ENCODE measurements at regions not wholly inside any gene's neighbourhood (a gene's known extent, or its start where the extent isn't known, plus 50 kb on each side); places are given as distances from the start of the nearest gene placed in this dataset.

DNA sequence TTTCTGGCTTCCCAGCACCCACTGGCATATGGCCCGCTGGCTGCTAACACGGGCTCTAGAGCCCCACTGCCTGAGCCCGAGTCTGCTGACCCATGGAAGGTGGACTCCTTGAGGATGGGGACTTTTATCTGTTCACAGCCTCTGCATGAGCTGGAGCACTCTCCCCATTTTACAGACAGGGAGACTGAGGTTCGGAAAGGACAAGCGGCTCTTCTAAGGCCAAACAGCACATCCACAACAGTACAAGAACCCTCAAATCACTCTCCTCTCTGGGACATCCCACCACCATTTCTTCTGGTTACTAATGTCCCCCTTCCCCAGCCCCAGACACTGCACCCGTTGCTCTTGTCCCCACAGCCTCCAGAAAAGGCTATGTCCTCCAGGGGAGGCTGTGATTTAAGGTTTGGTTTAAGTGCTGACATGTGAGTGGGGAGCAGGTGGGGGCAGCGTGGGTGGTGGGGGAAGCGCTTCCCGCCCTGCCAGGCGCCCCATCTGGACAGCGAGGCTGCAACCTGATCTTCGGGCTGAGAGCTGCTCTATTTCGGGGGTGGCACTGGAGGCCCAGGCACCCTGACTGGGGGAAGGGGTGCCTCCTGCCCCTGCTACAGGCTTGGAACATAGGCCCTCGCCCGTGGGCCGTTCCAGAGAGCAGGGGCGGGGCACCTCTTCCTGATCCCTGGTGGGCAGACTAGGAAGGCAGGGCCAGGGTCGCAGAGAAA, 104.8 kb upstream of the WNT4 start:
- no peak overlapping the region for H3K27ac Mint-ChIP-seq
- H3K9me3 Mint-ChIP-seq (ENCODE audit: low read depth) = no peaks in the 10 kb centered on the region
- no peaks in the 10 kb centered on the region for H3K4me1 Mint-ChIP-seq (ENCODE audit: low read depth)
- H3K36me3 Mint-ChIP-seq = no peaks in the 10 kb centered on the region
- H3K4me3 Mint-ChIP-seq = no peak overlapping the region
- H3K27me3 Mint-ChIP-seq = peaks cover 9% of the 10 kb centered on the region

DNA sequence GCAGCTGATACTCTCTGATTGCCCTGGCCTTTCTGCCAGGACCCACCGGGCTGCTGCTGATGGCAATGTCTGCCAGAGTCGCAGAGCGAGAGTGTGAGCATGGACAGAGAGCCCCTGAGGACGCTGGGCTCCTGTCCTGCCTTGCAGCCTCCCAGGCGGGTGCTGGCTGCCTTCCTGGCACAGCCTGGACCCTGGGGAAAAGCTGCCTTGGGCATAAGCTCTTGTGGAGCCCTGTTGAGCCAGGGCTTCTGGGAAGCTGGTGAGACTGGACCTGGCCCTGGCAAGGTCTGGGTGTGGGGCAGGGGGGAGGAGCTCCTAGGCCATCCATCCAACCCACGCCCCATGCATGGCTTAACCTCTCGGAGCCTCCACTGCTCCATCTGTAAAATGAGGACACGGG, 105.8 kb upstream of the WNT4 start:
- H3K27me3 Mint-ChIP-seq = peaks cover 9% of the 10 kb centered on the region
- no peaks in the 10 kb centered on the region for H3K4me1 Mint-ChIP-seq (ENCODE audit: low read depth)
- H3K4me3 Mint-ChIP-seq = no peak overlapping the region

DNA sequence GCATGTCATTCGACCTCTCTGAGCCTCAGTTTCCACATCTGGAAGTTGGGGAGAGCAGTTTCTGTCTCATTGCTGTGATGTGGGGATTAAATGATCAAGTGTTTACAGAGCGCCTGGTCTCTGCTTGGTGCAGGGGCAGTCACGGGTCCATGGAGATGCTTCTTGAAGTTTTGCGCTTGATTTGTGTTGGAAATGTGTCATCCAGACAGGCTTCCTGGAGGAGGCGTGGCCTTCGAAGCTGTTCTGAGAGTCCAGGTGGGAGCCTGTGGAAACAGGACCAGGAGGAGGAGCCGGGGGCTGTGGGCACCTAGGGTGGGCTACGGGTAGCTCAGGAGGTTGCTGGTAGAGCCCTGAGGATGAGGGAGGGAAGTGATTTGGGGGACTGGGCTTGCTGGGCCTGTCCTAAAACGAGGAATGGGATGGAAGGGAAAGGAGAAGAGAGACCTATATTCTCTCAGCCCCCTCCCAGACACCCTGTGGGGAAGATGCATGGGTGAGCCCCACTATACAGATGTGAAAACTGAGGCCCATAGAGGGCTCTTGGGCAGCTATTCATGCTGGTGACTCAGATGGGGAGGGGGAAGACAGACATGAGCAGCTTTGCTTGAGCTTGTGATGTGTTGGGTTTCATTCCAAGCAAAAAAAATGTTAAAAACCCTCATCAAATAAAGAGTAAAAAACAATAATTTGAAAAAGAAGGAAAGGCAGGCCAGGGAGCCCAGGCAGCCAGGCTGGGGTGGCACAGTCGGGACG, 107.2 kb upstream of the WNT4 start:
- Mint-ChIP-seq H3K4me3 (no peak overlapping the region), H3K27me3 (peaks cover 9% of the 10 kb centered on the region), H3K9me3 (ENCODE audit: low read depth) (no peaks in the 10 kb centered on the region), H3K4me1 (ENCODE audit: low read depth) (no peaks in the 10 kb centered on the region), H3K27ac (no peak overlapping the region), H3K36me3 (no peaks in the 10 kb centered on the region)

More for the DNA sequence above, 105.8 kb upstream of the WNT4 start:
- no peaks in the 10 kb centered on the region for H3K36me3 Mint-ChIP-seq
- no peaks in the 10 kb centered on the region for H3K9me3 Mint-ChIP-seq (ENCODE audit: low read depth)
- no peak overlapping the region for H3K27ac Mint-ChIP-seq

DNA sequence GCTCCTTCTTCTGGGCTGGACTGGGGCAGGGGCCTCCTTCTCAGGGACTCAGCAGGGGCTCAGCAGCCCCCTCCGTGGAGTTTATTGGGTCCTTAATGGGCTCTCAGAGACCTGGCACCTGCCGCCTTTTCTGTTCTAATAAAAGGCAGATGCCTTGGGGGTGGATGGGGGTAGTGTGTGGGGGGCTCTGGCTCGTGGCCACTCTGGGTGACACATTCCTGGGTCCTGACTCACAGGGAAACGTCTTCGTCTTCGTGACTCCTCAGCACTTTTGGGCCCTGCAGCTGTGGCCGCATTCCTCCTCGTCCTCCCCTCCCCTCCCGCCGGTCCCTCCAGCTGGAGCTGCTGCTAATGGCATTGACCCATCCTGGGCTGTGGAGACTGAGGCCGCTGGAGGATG, 107.8 kb upstream of the WNT4 start:
- Mint-ChIP-seq H3K9me3 (ENCODE audit: low read depth) (no peaks in the 10 kb centered on the region), H3K4me1 (ENCODE audit: low read depth) (no peaks in the 10 kb centered on the region), H3K27ac (no peak overlapping the region), H3K27me3 (peaks cover 9% of the 10 kb centered on the region), H3K4me3 (no peak overlapping the region), H3K36me3 (no peaks in the 10 kb centered on the region)

DNA sequence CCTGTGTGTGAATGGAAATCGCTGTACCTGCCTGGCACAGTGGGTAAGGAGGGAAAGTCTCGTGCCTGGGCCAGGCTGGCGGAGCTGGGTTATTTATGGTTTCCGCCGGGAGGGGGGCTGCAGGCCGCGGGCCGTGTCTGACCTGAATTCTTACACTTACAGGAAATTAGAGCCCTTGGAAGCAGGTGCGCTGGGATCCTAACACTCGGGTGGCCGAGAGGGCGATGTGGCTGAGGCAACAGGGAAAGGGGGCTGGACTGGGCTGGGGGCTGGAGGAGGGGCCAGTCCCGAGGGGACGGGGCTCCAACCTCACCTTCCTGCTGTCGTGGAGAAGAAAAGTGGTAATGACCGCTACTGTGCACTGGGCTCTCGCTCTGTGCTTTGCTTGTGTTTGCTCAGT, 109.4 kb upstream of the WNT4 start:
- H3K27me3 Mint-ChIP-seq = peaks cover 7% of the 10 kb centered on the region
- no peak overlapping the region for H3K27ac Mint-ChIP-seq
- H3K4me3 Mint-ChIP-seq = no peak overlapping the region
- no peaks in the 10 kb centered on the region for H3K36me3 Mint-ChIP-seq
- no peaks in the 10 kb centered on the region for H3K9me3 Mint-ChIP-seq (ENCODE audit: low read depth)
- H3K4me1 Mint-ChIP-seq (ENCODE audit: low read depth) = no peaks in the 10 kb centered on the region

DNA sequence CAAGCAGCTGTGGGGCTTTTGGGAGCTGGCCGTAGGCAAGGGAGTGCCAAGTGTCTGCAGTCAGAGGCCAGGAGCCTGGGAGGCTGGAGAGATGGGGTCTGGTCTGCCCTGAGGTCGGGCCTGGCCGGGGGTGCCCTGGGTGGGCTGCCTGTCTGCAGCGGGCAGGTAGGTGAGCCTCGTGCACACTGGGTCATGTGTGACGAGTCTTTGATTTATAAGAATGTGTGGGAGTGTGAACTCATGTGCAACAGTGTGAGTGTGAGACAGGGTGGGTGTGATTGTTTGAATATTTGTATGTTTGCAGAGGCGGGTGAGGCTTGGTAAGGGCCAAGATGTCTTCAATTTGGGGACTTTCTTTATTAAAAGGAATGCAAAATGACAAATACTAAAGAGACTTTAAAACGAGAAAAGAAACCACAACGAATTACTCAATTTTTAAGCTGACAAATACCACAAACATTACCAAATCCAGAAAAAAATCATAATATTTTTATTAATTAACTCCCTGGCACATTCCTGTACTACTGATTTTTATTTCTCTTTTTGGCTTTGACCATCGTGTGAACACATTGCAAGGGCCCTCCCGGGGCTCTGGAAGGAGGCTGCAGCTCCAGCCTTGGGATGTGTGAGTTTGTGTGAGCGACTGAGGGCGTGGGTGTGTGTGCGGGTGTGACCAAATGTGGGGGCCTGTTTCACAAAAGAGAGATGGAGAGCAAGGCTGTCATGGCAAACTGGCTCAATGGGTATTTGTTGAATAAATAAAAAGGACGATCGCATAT, 110.3 kb upstream of the WNT4 start:
- no peaks in the 10 kb centered on the region for H3K36me3 Mint-ChIP-seq
- H3K27ac Mint-ChIP-seq = no peak overlapping the region
- no peaks in the 10 kb centered on the region for H3K9me3 Mint-ChIP-seq (ENCODE audit: low read depth)
- no peak overlapping the region for H3K4me3 Mint-ChIP-seq
- H3K4me1 Mint-ChIP-seq (ENCODE audit: low read depth) = no peaks in the 10 kb centered on the region
- H3K27me3 Mint-ChIP-seq = peaks cover 7% of the 10 kb centered on the region

DNA sequence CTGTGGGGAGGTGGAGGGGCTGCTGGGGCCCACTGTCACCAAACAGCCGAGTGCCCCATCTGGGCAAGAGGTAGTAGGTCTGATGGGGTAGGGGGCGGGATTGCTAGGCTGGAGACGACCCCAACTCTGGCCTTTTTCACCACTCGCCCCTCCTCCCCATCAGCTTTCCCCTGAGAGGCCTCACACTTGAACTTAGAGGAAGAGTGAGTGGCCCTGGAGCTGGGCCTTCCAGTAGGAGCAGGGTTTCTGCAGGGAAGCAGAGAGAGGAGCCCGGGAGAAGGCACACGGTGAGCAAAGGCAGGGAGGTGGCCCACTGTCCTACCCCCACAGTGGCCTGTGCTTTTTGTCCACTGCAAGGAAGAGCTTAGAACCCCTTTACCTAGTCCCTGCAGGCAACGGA, 111.9 kb upstream of the WNT4 start:
- peaks cover 7% of the 10 kb centered on the region for H3K27me3 Mint-ChIP-seq
- no peak overlapping the region for H3K4me3 Mint-ChIP-seq
- no peak overlapping the region for H3K27ac Mint-ChIP-seq
- no peaks in the 10 kb centered on the region for H3K9me3 Mint-ChIP-seq (ENCODE audit: low read depth)
- no peaks in the 10 kb centered on the region for H3K4me1 Mint-ChIP-seq (ENCODE audit: low read depth)
- no peaks in the 10 kb centered on the region for H3K36me3 Mint-ChIP-seq

DNA sequence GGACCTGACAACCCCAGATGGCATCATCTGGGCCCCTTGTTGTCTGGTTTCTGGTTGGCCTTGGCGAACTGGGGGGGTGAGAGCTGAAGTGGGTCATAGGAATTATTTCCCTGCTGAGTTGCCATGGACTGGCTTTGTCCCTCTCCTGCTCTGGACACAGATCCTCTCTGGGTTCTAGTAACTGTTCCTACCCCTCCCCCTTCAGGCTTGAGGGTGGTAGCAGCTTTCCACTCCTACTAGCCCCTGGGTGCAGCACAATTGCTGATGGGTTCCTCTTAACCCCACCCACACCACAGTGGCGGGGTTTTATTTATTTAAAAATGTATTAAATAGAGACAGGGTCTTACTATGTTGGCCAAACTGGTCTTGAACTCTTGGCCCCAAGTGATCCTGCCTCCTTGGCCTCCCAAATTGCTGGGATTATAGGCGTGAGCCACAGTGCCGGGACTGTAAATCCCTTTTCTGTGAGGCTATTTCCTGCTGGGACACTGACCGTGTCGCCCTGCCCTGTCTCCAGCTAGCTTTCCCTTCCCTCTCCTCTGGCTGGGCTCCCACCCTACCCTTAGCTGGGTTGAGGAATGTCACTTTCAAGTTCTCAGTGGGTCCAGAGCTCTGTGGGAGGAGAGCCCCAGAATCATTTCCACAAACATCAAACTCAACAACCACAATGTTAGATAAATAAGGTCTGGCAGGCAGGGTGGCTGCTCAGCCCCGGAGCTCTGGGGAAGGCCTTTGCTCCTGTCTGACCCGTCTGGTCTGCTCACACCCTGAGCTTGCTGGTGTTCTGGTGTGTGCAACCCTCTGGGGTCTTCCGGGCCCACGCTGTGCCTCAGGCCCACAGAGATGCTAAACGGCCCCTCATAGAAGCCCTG, 112.7 kb upstream of the WNT4 start:
- Mint-ChIP-seq H3K4me1 (ENCODE audit: low read depth) (no peaks in the 10 kb centered on the region), H3K27me3 (peaks cover 4% of the 10 kb centered on the region), H3K9me3 (ENCODE audit: low read depth) (no peaks in the 10 kb centered on the region), H3K27ac (no peak overlapping the region), H3K36me3 (no peaks in the 10 kb centered on the region), H3K4me3 (no peak overlapping the region)

DNA sequence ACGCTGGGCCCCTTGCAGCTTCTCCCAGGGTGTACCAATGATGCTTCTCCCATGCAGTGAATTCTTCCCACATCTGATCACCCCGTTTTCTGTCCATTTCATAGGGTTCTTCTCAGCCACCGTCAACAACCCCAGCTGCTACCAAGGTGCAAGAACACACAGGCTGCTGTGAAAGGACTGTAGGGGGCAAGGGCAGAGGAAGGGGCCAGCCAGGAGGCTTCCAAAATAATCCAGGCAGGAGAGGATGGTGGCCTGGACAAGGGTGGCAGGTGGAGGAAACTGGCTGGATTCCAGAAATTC, 113.3 kb upstream of the WNT4 start:
- Mint-ChIP-seq H3K36me3 (no peaks in the 10 kb centered on the region), H3K4me1 (ENCODE audit: low read depth) (no peaks in the 10 kb centered on the region), H3K9me3 (ENCODE audit: low read depth) (no peaks in the 10 kb centered on the region), H3K27me3 (peaks cover 4% of the 10 kb centered on the region), H3K4me3 (no peak overlapping the region), H3K27ac (no peak overlapping the region)

DNA sequence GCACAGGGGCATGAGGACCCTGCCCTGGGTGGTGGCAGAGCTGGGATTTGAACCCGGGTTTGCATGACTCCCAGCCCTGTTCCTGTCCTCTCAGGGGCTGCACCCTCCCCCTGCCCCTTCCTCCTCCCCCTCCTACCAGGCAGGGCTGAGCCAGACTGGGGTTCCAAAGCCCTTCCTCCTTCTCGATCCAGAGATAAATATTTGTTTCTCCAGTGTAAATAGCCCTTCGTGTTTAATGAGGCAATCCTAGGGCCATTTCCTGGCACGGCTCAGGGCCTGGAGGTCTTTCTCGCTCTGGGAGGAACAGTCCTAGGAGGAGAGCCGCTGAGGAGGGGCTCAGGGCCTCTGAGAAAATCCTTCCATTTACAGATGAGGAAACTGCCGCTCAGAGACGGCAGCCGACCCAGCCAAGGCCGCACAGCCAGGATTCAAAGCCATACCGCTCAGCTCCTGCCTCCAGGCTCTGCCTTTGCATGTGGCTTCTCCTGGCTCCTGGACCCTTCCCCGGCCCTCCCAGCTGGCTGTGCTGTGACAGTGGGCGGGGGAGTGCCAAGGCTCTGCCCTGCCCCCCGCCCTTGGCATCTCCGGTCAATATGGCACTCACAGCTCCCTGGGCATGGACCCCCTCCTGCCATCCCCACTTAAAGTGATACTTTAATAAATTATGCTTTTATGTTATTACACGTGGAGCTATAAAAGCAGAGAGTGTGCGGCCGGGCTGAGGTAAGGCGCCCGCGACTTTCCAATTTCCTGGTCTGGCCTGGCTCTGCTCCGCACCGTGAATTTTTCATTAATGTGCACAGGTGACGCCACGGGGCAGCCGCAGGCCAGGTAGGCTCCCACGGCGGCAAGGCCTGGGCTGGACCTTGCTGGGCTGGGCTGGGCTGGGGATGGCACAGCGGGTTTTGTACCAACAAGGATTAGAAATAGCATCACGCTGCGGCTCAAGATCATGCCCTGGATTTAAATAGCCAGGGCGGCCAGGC, 114.7 kb upstream of the WNT4 start:
- no peaks in the 10 kb centered on the region for H3K4me1 Mint-ChIP-seq (ENCODE audit: low read depth)
- no peaks in the 10 kb centered on the region for H3K27me3 Mint-ChIP-seq
- no peak overlapping the region for H3K4me3 Mint-ChIP-seq

DNA sequence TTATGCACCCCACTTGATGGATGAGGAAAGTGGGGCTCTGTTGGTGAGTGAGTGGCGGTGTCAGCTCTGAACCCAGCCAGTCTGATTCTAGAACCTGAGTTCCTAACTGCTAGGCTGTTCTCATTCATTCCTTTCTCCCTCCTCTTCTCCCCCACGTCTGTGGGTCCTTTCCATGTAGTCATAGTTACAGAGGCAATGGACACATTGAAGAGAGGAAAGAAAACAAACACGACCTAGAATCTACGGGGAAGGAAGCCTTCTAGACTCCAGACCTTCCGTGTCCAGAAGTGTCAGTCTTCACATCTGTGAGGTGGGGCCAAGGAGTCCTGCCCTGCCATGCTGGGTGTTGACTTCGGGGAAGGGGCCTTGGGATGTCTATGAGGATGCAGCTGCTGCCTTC, 115.8 kb upstream of the WNT4 start:
- Mint-ChIP-seq H3K4me3 (no peak overlapping the region), H3K36me3 (no peaks in the 10 kb centered on the region), H3K27ac (no peak overlapping the region), H3K9me3 (ENCODE audit: low read depth) (no peaks in the 10 kb centered on the region), H3K27me3 (no peaks in the 10 kb centered on the region), H3K4me1 (ENCODE audit: low read depth) (no peaks in the 10 kb centered on the region)

More for the DNA sequence above, 114.7 kb upstream of the WNT4 start:
- H3K27ac Mint-ChIP-seq = no peak overlapping the region
- H3K9me3 Mint-ChIP-seq (ENCODE audit: low read depth) = no peaks in the 10 kb centered on the region
- no peaks in the 10 kb centered on the region for H3K36me3 Mint-ChIP-seq

DNA sequence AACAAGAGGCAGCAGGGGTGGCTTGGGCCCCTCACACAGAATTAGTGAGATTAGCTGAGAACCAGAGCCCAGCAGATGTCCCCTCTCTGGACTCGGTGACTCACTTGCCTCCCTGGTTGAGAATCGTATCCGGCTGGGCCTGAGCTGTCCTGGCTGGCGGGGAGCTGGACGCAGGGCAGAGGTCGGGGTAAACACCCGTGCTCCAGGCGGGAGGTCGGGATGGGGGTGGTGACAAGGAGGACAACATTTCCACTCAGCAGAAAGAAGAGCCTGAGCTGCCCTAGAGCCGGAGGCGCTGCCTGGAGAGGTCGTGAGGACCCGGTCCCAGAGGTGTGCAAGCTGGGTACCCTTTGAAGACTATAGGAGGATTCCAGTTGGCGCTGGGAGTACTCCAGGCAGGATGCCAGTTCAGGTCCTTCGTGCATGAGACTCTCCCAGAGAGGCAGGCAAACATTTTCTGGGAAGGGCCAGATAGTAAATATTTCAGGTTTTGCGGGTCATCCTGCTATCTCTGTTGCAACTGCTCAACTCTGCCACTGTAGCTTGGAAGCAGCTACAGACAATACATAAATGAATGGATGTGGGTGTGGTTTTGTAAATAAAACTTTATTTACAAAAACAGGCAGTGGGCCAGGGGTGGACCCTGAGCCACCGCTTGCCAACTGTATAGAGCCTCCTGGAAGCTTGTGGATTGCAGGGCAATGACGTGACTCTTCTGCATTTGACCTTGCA, 116.8 kb upstream of the WNT4 start:
- Mint-ChIP-seq H3K9me3 (ENCODE audit: low read depth) (no peaks in the 10 kb centered on the region), H3K4me1 (ENCODE audit: low read depth) (no peaks in the 10 kb centered on the region), H3K27ac (no peak overlapping the region), H3K4me3 (no peak overlapping the region), H3K27me3 (no peaks in the 10 kb centered on the region), H3K36me3 (no peaks in the 10 kb centered on the region)

DNA sequence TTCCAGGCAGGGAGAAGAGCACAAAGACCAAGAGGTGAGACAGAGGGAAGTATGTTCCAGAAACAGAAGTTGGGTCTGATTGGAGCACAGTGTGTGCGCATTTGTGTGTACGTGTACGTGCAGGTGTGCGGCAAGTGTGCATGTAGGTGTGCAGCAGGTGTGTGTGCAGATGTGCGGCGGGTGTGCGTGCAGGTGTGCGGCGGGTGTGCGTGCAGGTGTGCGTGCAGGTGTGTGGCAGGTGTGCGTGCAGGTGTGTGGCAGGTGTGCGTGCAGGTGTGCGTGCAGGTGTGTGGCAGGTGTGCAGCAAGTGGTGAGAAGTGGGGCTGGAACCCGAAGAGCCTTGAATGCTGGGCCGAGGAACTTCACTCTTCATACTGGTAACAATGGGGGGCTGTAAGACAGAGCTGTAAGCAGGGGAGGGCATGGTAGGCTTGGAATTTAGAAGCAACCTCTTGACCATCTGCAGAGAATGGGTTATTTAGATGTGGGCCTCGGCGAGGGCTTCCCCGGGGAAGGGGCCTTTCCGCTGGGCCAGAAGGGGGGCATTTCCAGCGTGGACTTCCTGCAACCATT, 118.0 kb upstream of the WNT4 start:
- Mint-ChIP-seq H3K4me3 (no peak overlapping the region), H3K27ac (no peak overlapping the region), H3K4me1 (ENCODE audit: low read depth) (no peaks in the 10 kb centered on the region), H3K27me3 (no peaks in the 10 kb centered on the region), H3K36me3 (no peaks in the 10 kb centered on the region), H3K9me3 (ENCODE audit: low read depth) (no peaks in the 10 kb centered on the region)

Measured in activated naive CD8-positive, alpha-beta T cell (primary cell).